H1 (cell line): ENCODE measurements at regions not wholly inside any gene's neighbourhood (a gene's known extent, or its start where the extent isn't known, plus 50 kb on each side); places are given as distances from the start of the nearest gene placed in this dataset.

ENCODE experiments used
- CTCF ChIA-PET: fragments of 300-600 bp; sonication (Branson Sonifier 250); formaldehyde crosslinking; loops from one replicate; lab custom pipeline; 2021; ENCODE audit not compliant: partially characterized antibody; lab: Charles Lee
- POLR2A ChIA-PET: fragments of 300-600 bp; sonication (Branson Sonifier 250); formaldehyde crosslinking; loops from one replicate; lab custom pipeline; 2021; ENCODE audit warnings: inconsistent platforms; ENCODE audit not compliant: partially characterized antibody; lab: Charles Lee
- DNase-seq, 2 experiments: peaks; one replicate each; pipeline versions ENCODE4 v3.0.0 to v3.0.0-alpha.2; 2010 to 2022; ENCODE audit warnings: low spot score in 2 of 2, low read depth in 1 of 2, mixed read lengths in 1 of 2
- FAIRE-seq: peaks from 2 replicates; lab custom pipeline; 2011; peaks lifted over from hg19 to GRCh38; lab: Jason Lieb, UNC
- H2AFZ ChIP-seq: 2 replicates; pipeline ENCODE4 v1.8.1; 2012; ENCODE audit warnings: low read length, inconsistent platforms
- H2AK5ac ChIP-seq: 2 replicates; pipeline ENCODE4 v1.6.1; 2013; ENCODE audit warnings: low read depth, low read length
- H2BK120ac ChIP-seq: replicated peaks from 2 replicates; pipeline ENCODE3; 2013; ENCODE audit warnings: low read depth, low read length, inconsistent platforms
- H2BK12ac ChIP-seq: 2 replicates; pipeline ENCODE4 v1.6.1; 2013; ENCODE audit warnings: low read depth, low read length
- H2BK15ac ChIP-seq: 2 replicates; pipeline ENCODE4 v1.6.1; 2013; ENCODE audit warnings: low read length
- H2BK20ac ChIP-seq: 2 replicates; pipeline ENCODE4 v1.6.1; 2013; ENCODE audit warnings: low read length
- H2BK5ac ChIP-seq: 2 replicates; pipeline ENCODE4 v1.6.1; 2013; ENCODE audit warnings: low read depth, low read length
- H3K14ac ChIP-seq: 2 replicates; pipeline ENCODE4 v1.6.1; 2013; ENCODE audit warnings: inconsistent platforms; ENCODE audit not compliant: insufficient read length
- H3K18ac ChIP-seq: 2 replicates; pipeline ENCODE4 v1.6.1; 2013; ENCODE audit warnings: low read length; ENCODE audit errors: extremely low read depth
- H3K23ac ChIP-seq: 2 replicates; pipeline ENCODE4 v1.6.1; 2013; ENCODE audit warnings: inconsistent platforms; ENCODE audit not compliant: insufficient read length
- H3K23me2 ChIP-seq: 2 replicates; pipeline ENCODE4 v1.6.1; 2013; ENCODE audit warnings: low read depth, low read length
- H3K27ac ChIP-seq: 2 replicates; pipeline ENCODE4 v1.6.1; 2011; ENCODE audit warnings: low read depth, low read length, inconsistent platforms
- H3K27me3 ChIP-seq, 4 experiments: replicated peaks in 1 of 4; 1 replicate in 1 of 4; 2 replicates in 3 of 4; pipeline versions ENCODE4 v1.6.1 to v1.8.1; 2011 to 2013; ENCODE audit warnings: low read length in 3 of 4, mild to moderate bottlenecking in 3 of 4, inconsistent platforms in 2 of 4, mixed read lengths in 2 of 4, moderate library complexity in 1 of 4; ENCODE audit not compliant: control insufficient read depth in 3 of 4, insufficient read depth in 3 of 4; ENCODE audit errors: extremely low read depth in 1 of 4
- H3K36me3 ChIP-seq, 4 experiments: 2 replicates each; pipeline versions ENCODE4 v1.6.1 to v1.8.1; 2011 to 2013; ENCODE audit warnings: mild to moderate bottlenecking in 4 of 4, low read length in 3 of 4, moderate library complexity in 2 of 4, control low read depth in 1 of 4, inconsistent platforms in 1 of 4; ENCODE audit not compliant: insufficient read depth in 4 of 4, control insufficient read depth in 2 of 4
- H3K4ac ChIP-seq: replicated peaks from 2 replicates; pipeline ENCODE3; 2013; ENCODE audit warnings: low read length, low read depth, mixed read lengths, inconsistent platforms; ENCODE audit not compliant: insufficient read length
- H3K4me1 ChIP-seq, 4 experiments: replicated peaks in 1 of 4; 1 replicate in 1 of 4; 2 replicates in 3 of 4; pipeline versions ENCODE4 v1.6.1 to v1.8.1; 2011 to 2013; ENCODE audit warnings: low read length in 3 of 4, inconsistent platforms in 2 of 4, mixed read lengths in 1 of 4; ENCODE audit not compliant: insufficient read depth in 4 of 4, control insufficient read depth in 3 of 4
- H3K4me2 ChIP-seq, 2 experiments: 2 replicates each; pipeline versions ENCODE4 v1.6.1 to v1.8.1; 2011 to 2013; ENCODE audit warnings: low read depth in 2 of 2, low read length in 2 of 2, control low read depth in 1 of 2, inconsistent platforms in 1 of 2, mild to moderate bottlenecking in 1 of 2; ENCODE audit not compliant: insufficient read depth in 1 of 2
- H3K4me3 ChIP-seq, 4 experiments: fragments of 200-600, 300-600 bp in 1 of 4; sonication (generic), shearing (Covaris generic), sonication (Bioruptor Twin) in 1 of 4; 2 replicates each; pipeline versions ENCODE4 v1.5.1 to v1.8.1; 2011 to 2016; ENCODE audit warnings: low read length in 4 of 4, low read depth in 3 of 4, control low read depth in 2 of 4, inconsistent platforms in 2 of 4, mild to moderate bottlenecking in 2 of 4, mixed read lengths in 1 of 4, moderate library complexity in 1 of 4; ENCODE audit not compliant: insufficient read depth in 2 of 4; ENCODE audit errors: extremely low read depth in 1 of 4
- H3K56ac ChIP-seq: replicated peaks from 2 replicates; pipeline ENCODE3; 2013; ENCODE audit warnings: low read depth, mild to moderate bottlenecking, mixed read lengths, low read length, inconsistent platforms; ENCODE audit not compliant: insufficient read length
- H3K79me1 ChIP-seq: 2 replicates; pipeline ENCODE4 v1.6.1; 2013; ENCODE audit warnings: low read depth, low read length, control low read depth
- H3K79me2 ChIP-seq, 2 experiments: 2 replicates each; pipeline versions ENCODE4 v1.6.1 to v1.8.1; 2012 to 2013; ENCODE audit warnings: low read length in 2 of 2, mild to moderate bottlenecking in 2 of 2, inconsistent platforms in 1 of 2; ENCODE audit not compliant: insufficient read depth in 2 of 2, control insufficient read depth in 1 of 2
- H3K9ac ChIP-seq, 4 experiments: replicated peaks in 1 of 4; 1 replicate in 1 of 4; 2 replicates in 3 of 4; pipeline versions ENCODE4 v1.6.1 to v1.8.1; 2011 to 2013; ENCODE audit warnings: low read depth in 3 of 4, low read length in 3 of 4, control low read depth in 2 of 4, mild to moderate bottlenecking in 2 of 4, moderate library complexity in 2 of 4, inconsistent platforms in 1 of 4; ENCODE audit errors: extremely low read depth in 1 of 4
- H3K9me3 ChIP-seq, 2 experiments: 2 replicates each; pipeline versions ENCODE4 v1.6.1 to v1.8.1; 2012 to 2013; ENCODE audit warnings: mild to moderate bottlenecking in 2 of 2, moderate library complexity in 2 of 2, control low read depth in 1 of 2, inconsistent platforms in 1 of 2, low read depth in 1 of 2, low read length in 1 of 2, mixed read lengths in 1 of 2; ENCODE audit not compliant: insufficient read depth in 2 of 2
- H4K20me1 ChIP-seq, 2 experiments: replicated peaks in 1 of 2; 2 replicates each; pipeline versions ENCODE3 to v1.8.1; 2011 to 2013; ENCODE audit warnings: inconsistent platforms in 2 of 2, low read length in 2 of 2, mild to moderate bottlenecking in 1 of 2; ENCODE audit not compliant: insufficient read depth in 2 of 2, control insufficient read depth in 1 of 2
- H4K5ac ChIP-seq: 2 replicates; pipeline ENCODE4 v1.6.1; 2013; ENCODE audit warnings: low read length, low read depth, mixed read lengths, inconsistent platforms; ENCODE audit not compliant: insufficient read length
- H4K8ac ChIP-seq: 2 replicates; pipeline ENCODE4 v1.8.0; 2013; ENCODE audit warnings: mild to moderate bottlenecking, moderate library complexity, low read length, inconsistent platforms; ENCODE audit not compliant: insufficient read depth; ENCODE audit errors: extremely low read depth
- H4K91ac ChIP-seq: replicated peaks from 2 replicates; pipeline ENCODE3; 2013; ENCODE audit warnings: low read length, mixed read lengths, inconsistent platforms; ENCODE audit not compliant: insufficient read length
- HDAC6 ChIP-seq: IDR thresholded peaks from one replicate; pipeline ENCODE4 v1.7.1; 2012; ENCODE audit warnings: low read depth, mild to moderate bottlenecking, inconsistent platforms, low read length, moderate library complexity
- WGBS, 2 experiments: shearing (Covaris generic) in 1 of 2; methylation state at CpG; one replicate each; pipeline versions ENCODE4 v1.1.6 to v1.1.7; 2013 to 2015; ENCODE audit warnings: low lambda C conversion rate in 2 of 2, mixed read lengths in 2 of 2, inconsistent platforms in 1 of 2, low coverage in 1 of 2, missing lambda C conversion rate in 1 of 2; ENCODE audit not compliant: insufficient replicate concordance in 2 of 2, insufficient coverage in 1 of 2, insufficient read length in 1 of 2; ENCODE audit errors: extremely low coverage in 1 of 2, missing lambda C conversion rate in 1 of 2; 5-methylcytosine and 5-hydroxymethylcytosine counted together

DNA sequence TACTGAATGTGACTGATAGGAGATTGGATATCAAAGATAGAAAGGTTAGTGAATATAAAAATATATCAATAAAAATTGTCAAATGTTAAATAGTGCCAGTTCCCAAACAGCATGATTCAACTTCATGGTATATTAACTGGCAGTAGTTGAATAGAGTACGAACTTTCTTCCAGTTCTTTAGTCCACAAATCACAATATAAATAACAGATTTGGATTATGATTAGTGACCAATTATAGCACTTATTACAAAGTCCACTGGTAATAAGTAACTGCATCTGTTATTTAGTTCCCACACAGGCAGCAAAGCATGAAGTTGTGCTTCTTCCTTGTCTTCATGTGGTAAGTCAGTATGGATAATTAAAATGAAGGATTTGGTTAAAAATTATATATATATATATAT lies 243.0 kb upstream of the VWC2 start:
- no peak overlapping the region for H2BK5ac ChIP-seq
- H3K4me1 ChIP-seq: no peaks in the 10 kb centered on the region
- no peak overlapping the region for H2BK20ac ChIP-seq
- H3K79me2 ChIP-seq: no peaks in the 10 kb centered on the region
- DNase-seq (no peak), FAIRE-seq (no peak)
- no peaks in the 10 kb centered on the region for H4K20me1 ChIP-seq
- H2AFZ ChIP-seq: no peak overlapping the region
- no peak overlapping the region for H3K14ac ChIP-seq
- ChIA-PET POLR2A (no interaction called here), CTCF (no interaction called here)
- no peak overlapping the region for H3K4me3 ChIP-seq
- no peak overlapping the region for H3K4ac ChIP-seq
- no peak overlapping the region for H2BK12ac ChIP-seq
- H3K9ac ChIP-seq: no peak overlapping the region
- H2AK5ac ChIP-seq: no peak overlapping the region
- H3K79me1 ChIP-seq: no peaks in the 10 kb centered on the region
- no peaks in the 10 kb centered on the region for H3K36me3 ChIP-seq
- no peak overlapping the region for H3K56ac ChIP-seq
- H4K91ac ChIP-seq: no peak overlapping the region
- no peak for TF ChIP-seq HDAC6
- WGBS, 2 experiments: 41% methylated on average over 1 of the region's 1 CpG; no CpG with 5 or more reads in 1 of the 2 experiments
- H2BK120ac ChIP-seq: no peak overlapping the region
- no peak overlapping the region for H3K23ac ChIP-seq
- no peak overlapping the region for H4K8ac ChIP-seq
- no peaks in the 10 kb centered on the region for H3K23me2 ChIP-seq
- no peak overlapping the region for H3K4me2 ChIP-seq
- H3K9me3 ChIP-seq: no peaks in the 10 kb centered on the region
- H3K27me3 ChIP-seq: no peaks in the 10 kb centered on the region
- H4K5ac ChIP-seq: no peak overlapping the region
- no peak overlapping the region for H2BK15ac ChIP-seq
- no peak overlapping the region for H3K27ac ChIP-seq
- no peak overlapping the region for H3K18ac ChIP-seq
